Fibroblast of lung (primary cell): ENCODE measurements at regions not wholly inside any gene's neighbourhood (a gene's known extent, or its start where the extent isn't known, plus 50 kb on each side); places are given as distances from the start of the nearest gene placed in this dataset.

Source experiments
- EZH2 ChIP-seq: IDR thresholded peaks from 2 replicates; pipeline ENCODE4 v1.5.1; 2012; ENCODE audit warnings: low read length, control low read depth, mild to moderate bottlenecking; ENCODE audit errors: missing control alignments
- TF ChIP-seq, protein P1 (sequence below), 2 donors: IDR thresholded peaks in 1 of 2; conservative IDR thresholded peaks in 1 of 2; 1 replicate in 1 of 2; 2 replicates in 1 of 2; pipeline ENCODE4 v1.5.1; 2011 to 2012; ENCODE audit warnings: low read length in 2 of 2, control low read depth in 1 of 2, inconsistent platforms in 1 of 2, low read depth in 1 of 2, mild to moderate bottlenecking in 1 of 2

DNA sequence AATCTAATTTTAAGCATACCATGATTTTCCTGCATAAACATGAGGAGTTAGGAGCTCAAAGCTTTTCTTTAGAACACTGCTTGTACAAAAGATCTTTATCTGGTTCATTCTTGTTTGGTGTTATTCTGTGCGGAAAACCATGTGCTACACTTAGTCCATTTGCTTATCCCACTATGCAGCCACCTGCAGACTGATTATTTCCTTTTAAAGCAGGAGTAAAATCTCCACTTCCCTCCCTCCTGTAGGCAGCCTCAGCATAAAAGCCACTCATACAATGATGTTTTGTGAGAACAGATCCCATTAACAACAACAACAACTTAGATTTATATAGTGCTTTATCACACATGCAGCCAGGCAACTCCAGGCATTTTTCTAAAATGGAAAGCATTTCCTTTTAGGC, 355.3 kb upstream of the NEGR1 start:
- TF ChIP-seq, protein P1, sequence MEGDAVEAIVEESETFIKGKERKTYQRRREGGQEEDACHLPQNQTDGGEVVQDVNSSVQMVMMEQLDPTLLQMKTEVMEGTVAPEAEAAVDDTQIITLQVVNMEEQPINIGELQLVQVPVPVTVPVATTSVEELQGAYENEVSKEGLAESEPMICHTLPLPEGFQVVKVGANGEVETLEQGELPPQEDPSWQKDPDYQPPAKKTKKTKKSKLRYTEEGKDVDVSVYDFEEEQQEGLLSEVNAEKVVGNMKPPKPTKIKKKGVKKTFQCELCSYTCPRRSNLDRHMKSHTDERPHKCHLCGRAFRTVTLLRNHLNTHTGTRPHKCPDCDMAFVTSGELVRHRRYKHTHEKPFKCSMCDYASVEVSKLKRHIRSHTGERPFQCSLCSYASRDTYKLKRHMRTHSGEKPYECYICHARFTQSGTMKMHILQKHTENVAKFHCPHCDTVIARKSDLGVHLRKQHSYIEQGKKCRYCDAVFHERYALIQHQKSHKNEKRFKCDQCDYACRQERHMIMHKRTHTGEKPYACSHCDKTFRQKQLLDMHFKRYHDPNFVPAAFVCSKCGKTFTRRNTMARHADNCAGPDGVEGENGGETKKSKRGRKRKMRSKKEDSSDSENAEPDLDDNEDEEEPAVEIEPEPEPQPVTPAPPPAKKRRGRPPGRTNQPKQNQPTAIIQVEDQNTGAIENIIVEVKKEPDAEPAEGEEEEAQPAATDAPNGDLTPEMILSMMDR (conservative IDR thresholded peaks at IDR 0.05 in 1 of 2, IDR thresholded peaks at IDR 0.05 in 1 of 2; ENCODE audit: low read depth in 1 of 2, low read length in 2 of 2): no peak
- no peak for TF ChIP-seq EZH2
